K562 (cell line): ENCODE measurements at regions not wholly inside any gene's neighbourhood (a gene's known extent, or its start where the extent isn't known, plus 50 kb on each side); places are given as distances from the start of the nearest gene placed in this dataset.
"Not testable (repeated sequence)": the region's sequence is repeated elsewhere in the genome, so short reads cannot be mapped to it uniquely, and the experiment has no call there.

Experiments used
- ATAC-seq: fragments of 200-7000 bp; cut with Tn5 transposase; 3 replicates; pipeline ENCODE4 v1.9.1; 2020; ENCODE audit warnings: moderate library complexity
- BruUV-seq: library from RNA; stranded (reverse); fragments of 400-500 nt; replicated peaks from 2 replicates; lab custom pipeline; 2021; lab: Mats Ljungman, UMichigan
- CTCF ChIA-PET: fragments of 300-600 bp; formaldehyde crosslinking; extraction: SDS; loops from one replicate; lab custom pipeline; 2021; ENCODE audit warnings: low intra/inter-chr PET ratio; lab: Yijun Ruan, JAX
- POLR2A ChIA-PET: fragments of 300-600, 350-650 bp; sonication (Branson Sonifier 250); formaldehyde crosslinking; extraction: SDS; loops from one replicate; lab custom pipeline; 2021; ENCODE audit warnings: antibody characterized with exemption, inconsistent platforms; lab: Yijun Ruan, JAX
- DNase-seq, 4 experiments: peaks; one replicate each; pipeline versions ENCODE4 v3.0.0 to v3.0.0-alpha.2; 2011 to 2018; ENCODE audit warnings: low spot score in 3 of 4, mixed read lengths in 3 of 4; ENCODE audit errors: extremely low read depth in 1 of 4
- FAIRE-seq: peaks from 2 replicates; lab custom pipeline; 2011; peaks lifted over from hg19 to GRCh38; lab: Jason Lieb, UNC
- H2AFZ ChIP-seq: 2 replicates; pipeline ENCODE4 v1.6.0; 2011; ENCODE audit warnings: low read depth, low read length, control low read depth, inconsistent platforms
- H3K27ac ChIP-seq: fragments of 200-600 bp; 3 replicates; pipeline ENCODE4 v1.8.0; 2011; ENCODE audit warnings: low read depth, mild to moderate bottlenecking, control low read depth, inconsistent platforms, low read length, moderate library complexity, mixed read lengths; ENCODE audit errors: extremely low read depth
- H3K27me3 ChIP-seq, 2 experiments: fragments of 300-600 bp in 1 of 2; 2 replicates in 1 of 2; 3 replicates in 1 of 2; pipeline versions ENCODE4 v1.6.0 to v1.8.0; 2011; ENCODE audit warnings: inconsistent platforms in 2 of 2, low read length in 2 of 2, mild to moderate bottlenecking in 1 of 2, mixed read lengths in 1 of 2, moderate library complexity in 1 of 2; ENCODE audit not compliant: control insufficient read depth in 2 of 2, insufficient read depth in 2 of 2
- H3K36me3 ChIP-seq: fragments of 300-600 bp; 3 replicates; pipeline ENCODE4 v1.8.0; 2011; ENCODE audit warnings: mild to moderate bottlenecking, low read length, inconsistent platforms; ENCODE audit not compliant: control insufficient read depth, insufficient read depth
- H3K4me1 ChIP-seq, 2 experiments: fragments of 200-600 bp in 1 of 2; replicated peaks in 1 of 2; 2 replicates in 1 of 2; 3 replicates in 1 of 2; pipeline versions ENCODE4 v1.5.1 to v1.8.0; 2011; ENCODE audit warnings: inconsistent platforms in 2 of 2, low read length in 2 of 2, mild to moderate bottlenecking in 1 of 2, mixed read lengths in 1 of 2, moderate library complexity in 1 of 2; ENCODE audit not compliant: control insufficient read depth in 2 of 2, insufficient read depth in 2 of 2
- H3K4me2 ChIP-seq: 2 replicates; pipeline ENCODE4 v1.6.1; 2011; ENCODE audit warnings: low read length, control low read depth, inconsistent platforms, mixed read lengths; ENCODE audit not compliant: insufficient read depth
- H3K4me3 ChIP-seq: fragments of 200-600 bp; sonication (generic), shearing (Covaris generic); 2 replicates; pipeline ENCODE4 v1.5.1; 2016; ENCODE audit warnings: control low read depth, inconsistent platforms
- H3K79me2 ChIP-seq: fragments of 200-600 bp; 3 replicates; pipeline ENCODE4 v1.8.0; 2011; ENCODE audit warnings: low read length, inconsistent platforms; ENCODE audit not compliant: control insufficient read depth, insufficient read depth
- H3K9ac ChIP-seq, 2 experiments: 2 replicates each; pipeline versions ENCODE4 v1.6.0 to v1.6.1; 2011; ENCODE audit warnings: low read depth in 2 of 2, low read length in 2 of 2, control low read depth in 1 of 2, inconsistent platforms in 1 of 2, mild to moderate bottlenecking in 1 of 2, mixed read lengths in 1 of 2; ENCODE audit not compliant: insufficient read depth in 1 of 2
- H3K9me1 ChIP-seq: one replicate; pipeline ENCODE4 v1.6.0; 2011; ENCODE audit warnings: inconsistent platforms, mild to moderate bottlenecking, low read length, moderate library complexity; ENCODE audit not compliant: control insufficient read depth, insufficient read depth
- H3K9me3 ChIP-seq: replicated peaks from 2 replicates; pipeline ENCODE4 v1.5.1; 2011; ENCODE audit warnings: low read depth, low read length, inconsistent platforms; ENCODE audit not compliant: control insufficient read depth, insufficient read depth
- H4K20me1 ChIP-seq: replicated peaks from 2 replicates; pipeline ENCODE4 v1.6.1; 2011; ENCODE audit warnings: low read length, inconsistent platforms, mixed read lengths; ENCODE audit not compliant: control insufficient read depth, insufficient read depth
- CTCF ChIP-seq, 3 experiments: IDR thresholded peaks in 2 of 3; conservative IDR thresholded peaks in 1 of 3; 2 replicates each; pipeline ENCODE4 v1.5.1; 2011 to 2012; ENCODE audit warnings: low read length in 3 of 3, mild to moderate bottlenecking in 3 of 3, control low read depth in 2 of 3, improper control_type of control experiment in 1 of 3, inconsistent platforms in 1 of 3, low read depth in 1 of 3, mixed read lengths in 1 of 3, moderate library complexity in 1 of 3; ENCODE audit not compliant: insufficient read depth in 2 of 3
- RAD21 ChIP-seq, 2 experiments: fragments of 250-450 bp in 1 of 2; fragments of 450-650 bp in 1 of 2; sonication (Bioruptor Pico) in 1 of 2; formaldehyde crosslinking in 1 of 2; IDR thresholded peaks in 1 of 2; conservative IDR thresholded peaks in 1 of 2; 2 replicates each; pipeline versions ENCODE4 v1.4.0 to v1.8.0; 2020 to 2022; ENCODE audit warnings: mild to moderate bottlenecking in 2 of 2, moderate library complexity in 1 of 2
- WGBS: fragments of 100-300 bp; shearing (Covaris generic); methylation state at CpG from one replicate; pipeline ENCODE4 v1.1.6; 2016; ENCODE audit warnings: low coverage, mixed read lengths; ENCODE audit not compliant: insufficient coverage; ENCODE audit errors: missing lambda C conversion rate; 5-methylcytosine and 5-hydroxymethylcytosine counted together
- in situ Hi-C: fragments of 300-500 bp; cut with MboI; formaldehyde crosslinking; loops from 4 replicates; pipeline ENCODE4 v1.15.0; 2018; ENCODE audit warnings: inconsistent platforms, mixed read lengths
- intact Hi-C: fragments of 100-400 bp; cut with micrococcal nuclease; formaldehyde crosslinking; loops from 2 replicates; pipeline ENCODE4 v1.14.2; 2022

GRCh38 chr1:121447280-121447923 lies 262.6 kb downstream of the SRGAP2C start:
- POLR2A ChIA-PET, H2AFZ ChIP-seq, H3K4me3 ChIP-seq, DNase-seq, BruUV-seq, H3K79me2 ChIP-seq, H3K9me3 ChIP-seq, H3K4me1 ChIP-seq, H3K36me3 ChIP-seq, H4K20me1 ChIP-seq, FAIRE-seq, H3K9ac ChIP-seq, H3K9me1 ChIP-seq, H3K4me2 ChIP-seq, H3K27ac ChIP-seq, in situ Hi-C loops, CTCF ChIA-PET, H3K27me3 ChIP-seq: not testable (repeated sequence)
- TF ChIP-seq CTCF (IDR thresholded peaks at IDR 0.05 in 2 of 3, conservative IDR thresholded peaks at IDR 0.05 in 1 of 3; ENCODE audit: insufficient read depth in 2 of 3, low read depth in 1 of 3, low read length in 3 of 3), result peak in 1 of 3 experiments; percentile 38; a peak in 2 of 6 replicates
- TF ChIP-seq RAD21 (CRISPR knock-in tag; conservative IDR thresholded peaks at IDR 0.05 in 1 of 2, IDR thresholded peaks at IDR 0.05 in 1 of 2), result peak; percentile 49 to 62
- ATAC-seq, result peak; percentile 33; the same call in 1 of the 3 replicates
- WGBS, result 0% methylated on average over 1 of the region's 1 CpG
- intact Hi-C loops, result loop anchor here (2.0 kb wide), 1 partner anchor 17 kb away; no protein-coding TSS in a partner anchor

GRCh38 chr1:121448064-121448463 lies 263.3 kb downstream of the SRGAP2C start:
- H3K9me1 ChIP-seq, intact Hi-C loops, in situ Hi-C loops, BruUV-seq, H3K79me2 ChIP-seq, CTCF ChIA-PET, H3K9ac ChIP-seq, H3K4me2 ChIP-seq, H3K27ac ChIP-seq, H3K4me1 ChIP-seq, H4K20me1 ChIP-seq, H2AFZ ChIP-seq, H3K36me3 ChIP-seq, DNase-seq, H3K27me3 ChIP-seq, H3K4me3 ChIP-seq, H3K9me3 ChIP-seq, ATAC-seq: not testable (repeated sequence)
- WGBS, result 0% methylated on average over 3 of the region's 3 CpGs
- POLR2A ChIA-PET, result interaction anchor here (0.7 kb wide), 1 partner anchor 8 kb away, joined by 3 read pairs; no protein-coding TSS in a partner anchor
- FAIRE-seq, result peak; percentile 58
